Stimulated activated CD4-positive, alpha-beta T cell treated with anti-CD3 and anti-CD28 coated beads, Interleukin-2, amount 100 ng/mL, for 48 hours (primary cell): ENCODE measurements at regions not wholly inside any gene's neighbourhood (a gene's known extent, or its start where the extent isn't known, plus 50 kb on each side); places are given as distances from the start of the nearest gene placed in this dataset.
A peak's percentile ranks its signal among the peaks of the same experiment; 100 is the strongest.

Source experiments
- DNase-seq, 2 donors: peaks; one replicate each; pipeline ENCODE4 v3.0.0-alpha.2; 2020

- no peak for DNase-seq
These were observed 154.6 kb upstream of the TSHZ2 start for GRCh38 chr20:52817511-52817910.

- DNase-seq = no peak
These were observed 157.8 kb upstream of the TSHZ2 start for GRCh38 chr20:52814371-52814770.

GRCh38 chr20:52812231-52812847, 159.8 kb upstream of the TSHZ2 start:
- no peak for DNase-seq

- no peak for DNase-seq
These were observed 163.2 kb upstream of the TSHZ2 start for GRCh38 chr20:52809003-52809402.

- DNase-seq = no peak
These were observed 165.2 kb upstream of the TSHZ2 start for GRCh38 chr20:52806918-52807317.

GRCh38 chr20:52805843-52806242, 166.3 kb upstream of the TSHZ2 start:
- no peak for DNase-seq

GRCh38 chr20:52805296-52805571, 166.9 kb upstream of the TSHZ2 start:
- no peak for DNase-seq

- no peak for DNase-seq
These were observed 167.5 kb upstream of the TSHZ2 start for GRCh38 chr20:52804497-52805295.

- DNase-seq = no peak
These were observed 170.5 kb upstream of the TSHZ2 start for GRCh38 chr20:52801628-52802006.

- DNase-seq = no peak
These were observed 171.2 kb upstream of the TSHZ2 start for GRCh38 chr20:52800734-52801627.

- no peak for DNase-seq
These were observed 173.0 kb upstream of the TSHZ2 start for GRCh38 chr20:52799130-52799529.

GRCh38 chr20:52798124-52798523, 174.0 kb upstream of the TSHZ2 start:
- DNase-seq = no peak

GRCh38 chr20:52794853-52795252, 177.3 kb upstream of the TSHZ2 start:
- DNase-seq = no peak

GRCh38 chr20:52793339-52793963, 178.7 kb upstream of the TSHZ2 start:
- DNase-seq = no peak

- DNase-seq = no peak
These were observed 181.1 kb upstream of the TSHZ2 start for GRCh38 chr20:52791091-52791490.

GRCh38 chr20:52789716-52790115, 182.4 kb upstream of the TSHZ2 start:
- no peak for DNase-seq

GRCh38 chr20:52787962-52788361, 184.2 kb upstream of the TSHZ2 start:
- no peak for DNase-seq

- no peak for DNase-seq
These were observed 184.9 kb upstream of the TSHZ2 start for GRCh38 chr20:52787216-52787615.

- DNase-seq = no peak
These were observed 186.5 kb upstream of the TSHZ2 start for GRCh38 chr20:52785679-52786078.

GRCh38 chr20:52783769-52784168, 188.4 kb upstream of the TSHZ2 start:
- peak; percentile 26 to 35 for DNase-seq

GRCh38 chr20:52780462-52780861, 191.7 kb upstream of the TSHZ2 start:
- DNase-seq = no peak

GRCh38 chr20:52779125-52779524, 193.0 kb upstream of the TSHZ2 start:
- DNase-seq = no peak

GRCh38 chr20:52777171-52777570, 195.0 kb upstream of the TSHZ2 start:
- no peak for DNase-seq
